GM19467 (cell line): ENCODE measurements at regions not wholly inside any gene's neighbourhood (a gene's known extent, or its start where the extent isn't known, plus 50 kb on each side); places are given as distances from the start of the nearest gene placed in this dataset.

Source experiments
- ATAC-seq: cut with Tn5 transposase; IDR thresholded peaks from one replicate; pipeline ENCODE4 v1.9.1; 2021; ENCODE audit warnings: mild to moderate bottlenecking, moderate library complexity; ENCODE audit not compliant: unreplicated experiment

DNA sequence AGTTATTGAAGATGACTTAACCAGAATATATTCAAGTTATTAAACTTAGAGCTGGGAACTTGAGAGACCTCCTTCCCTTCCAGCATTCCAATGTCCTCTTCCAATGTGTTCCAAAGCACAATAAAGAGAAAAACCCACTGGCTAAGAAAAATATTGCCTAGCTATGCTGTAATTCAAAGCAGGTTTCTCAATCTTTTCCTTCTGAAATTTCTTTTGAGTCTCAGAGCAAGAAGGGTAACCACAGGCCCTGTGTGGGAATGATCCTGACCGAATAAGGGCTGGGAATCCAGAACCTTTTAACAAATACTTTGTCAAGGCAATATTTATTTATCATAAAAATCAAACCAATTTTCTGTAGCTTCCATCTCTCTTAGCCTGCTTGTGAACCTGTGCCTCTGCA is 150.7 kb upstream of the SFRP2 start:
- no peak for ATAC-seq

DNA sequence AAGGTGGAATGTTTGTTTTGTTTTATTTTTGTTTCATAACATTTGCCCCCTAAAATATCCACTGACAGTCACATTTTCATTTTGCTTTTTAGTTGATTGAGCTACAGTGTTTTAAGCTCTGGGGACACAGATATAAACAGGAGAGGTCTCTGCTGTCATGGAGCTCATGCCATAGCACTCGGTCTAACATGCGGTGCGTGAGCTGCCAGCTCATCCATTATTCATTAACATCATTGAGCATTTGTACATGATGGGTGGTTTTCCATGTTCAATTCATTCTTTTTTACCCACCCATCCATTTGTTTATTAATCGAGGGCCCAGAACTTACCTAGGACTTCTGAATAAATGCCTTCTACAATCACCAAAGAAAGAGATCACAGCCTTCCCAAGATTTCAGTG is 150.1 kb upstream of the SFRP2 start:
- ATAC-seq: no peak

GRCh38 chr4:153937289-153937688 is 148.4 kb upstream of the SFRP2 start:
- no peak for ATAC-seq

DNA sequence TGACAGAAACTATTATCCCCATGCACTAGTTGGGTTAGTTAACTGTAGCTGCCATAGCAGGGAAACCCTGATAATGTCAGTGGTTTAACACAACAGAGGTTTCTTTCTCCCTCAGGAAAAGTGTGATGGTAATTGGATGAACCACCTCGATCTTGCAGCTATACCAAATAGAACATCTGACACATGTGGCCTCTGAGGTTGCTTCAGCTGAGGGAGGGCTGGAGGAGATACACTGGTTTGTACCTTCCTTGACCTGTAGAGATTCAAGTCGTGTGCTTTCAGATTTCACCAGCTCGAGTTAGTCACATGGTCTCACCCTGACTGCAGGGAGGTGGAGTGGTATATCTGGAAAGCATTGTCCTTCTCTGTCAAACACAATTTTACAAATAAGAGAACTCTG is 147.2 kb upstream of the SFRP2 start:
- ATAC-seq: no peak

DNA sequence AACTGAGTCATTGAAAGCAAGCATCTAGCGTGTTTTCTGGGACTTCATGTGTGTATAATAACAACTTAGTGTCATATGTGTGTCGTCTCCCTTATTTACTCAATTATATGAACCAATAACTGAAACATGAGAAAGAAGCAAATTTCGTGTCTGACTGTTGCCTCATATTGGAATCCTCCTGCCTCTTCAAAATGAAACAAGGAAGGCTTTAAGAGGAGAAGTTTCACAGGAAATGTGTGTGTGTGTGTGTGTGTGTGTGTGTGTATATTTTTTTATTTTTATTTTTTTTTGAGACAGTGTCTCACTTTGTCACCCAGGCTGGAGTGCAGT is 145.8 kb upstream of the SFRP2 start:
- ATAC-seq: no peak

GRCh38 chr4:153933915-153934687 is 145.2 kb upstream of the SFRP2 start:
- ATAC-seq: no peak

DNA sequence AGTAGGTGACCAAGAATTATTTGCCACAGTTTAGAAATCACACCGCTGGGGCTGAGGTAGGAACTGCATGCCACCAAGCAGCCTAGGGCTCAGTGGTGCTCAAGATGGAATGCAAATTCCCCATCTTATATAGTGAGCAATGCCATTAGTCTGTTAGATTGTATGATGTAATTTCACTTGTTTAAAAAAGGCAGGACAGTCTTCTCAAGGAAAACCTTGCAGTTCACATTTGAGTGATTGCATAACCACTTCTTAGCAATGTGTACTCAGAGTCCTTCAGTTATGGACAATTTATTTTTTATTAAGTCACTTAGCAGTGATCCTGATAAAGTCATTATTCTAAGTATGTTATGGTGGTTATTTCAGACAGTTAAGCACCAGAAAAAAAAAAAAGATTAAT is 142.9 kb upstream of the SFRP2 start:
- ATAC-seq: no peak

GRCh38 chr4:153929675-153930074 is 140.8 kb upstream of the SFRP2 start:
- ATAC-seq: no peak

- no peak for ATAC-seq
Measured at GRCh38 chr4:153927451-153927850, 138.6 kb upstream of the SFRP2 start.

- no peak for ATAC-seq
Measured at GRCh38 chr4:153922148-153922547, 133.3 kb upstream of the SFRP2 start.

DNA sequence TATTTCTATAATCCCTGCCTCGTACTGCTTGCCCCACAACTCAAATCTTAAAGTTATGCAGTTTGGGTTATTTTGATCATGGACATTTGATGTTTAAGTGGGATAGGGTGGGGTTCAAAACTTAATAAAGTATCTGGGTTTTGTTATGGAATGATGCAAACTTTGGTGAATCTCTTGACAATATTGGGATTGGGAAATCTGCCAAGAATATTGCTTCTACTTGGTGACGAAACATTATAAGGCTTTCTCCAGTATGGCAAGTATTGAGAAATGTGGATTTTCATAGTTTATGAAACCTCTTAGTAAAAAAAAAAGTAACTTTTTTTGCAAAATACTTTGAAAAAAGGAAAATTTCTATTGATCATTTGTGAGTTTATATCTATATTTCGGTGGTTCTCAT is 130.8 kb upstream of the SFRP2 start:
- ATAC-seq: no peak

DNA sequence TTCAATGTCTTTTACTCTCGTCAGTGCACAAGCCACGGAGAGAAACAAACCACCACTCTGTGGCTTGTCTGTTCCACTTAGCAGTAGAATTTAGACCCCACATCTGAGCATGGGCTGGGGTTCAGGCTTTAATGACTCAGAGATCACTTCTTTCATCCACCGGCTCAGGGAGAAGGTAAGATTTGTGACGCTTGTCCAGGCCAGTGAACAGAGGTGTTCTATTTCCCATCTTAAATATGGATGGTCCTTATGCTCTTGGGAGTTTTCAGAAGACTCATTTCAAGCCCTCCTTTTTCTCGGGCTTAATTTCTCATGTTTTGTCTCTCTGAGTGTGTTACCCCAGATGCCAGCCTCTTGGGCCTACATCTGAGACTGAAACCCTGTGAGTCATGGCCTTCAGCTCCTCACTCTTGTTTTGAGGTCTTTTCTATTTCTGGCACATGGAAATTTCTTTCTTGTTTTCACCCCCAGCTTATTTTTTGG is 127.4 kb upstream of the SFRP2 start:
- ATAC-seq: peak; percentile 93

- no peak for ATAC-seq
Measured at GRCh38 chr4:153912301-153912700, 123.4 kb upstream of the SFRP2 start.

GRCh38 chr4:153909672-153910071 is 120.8 kb upstream of the SFRP2 start:
- ATAC-seq: no peak

DNA sequence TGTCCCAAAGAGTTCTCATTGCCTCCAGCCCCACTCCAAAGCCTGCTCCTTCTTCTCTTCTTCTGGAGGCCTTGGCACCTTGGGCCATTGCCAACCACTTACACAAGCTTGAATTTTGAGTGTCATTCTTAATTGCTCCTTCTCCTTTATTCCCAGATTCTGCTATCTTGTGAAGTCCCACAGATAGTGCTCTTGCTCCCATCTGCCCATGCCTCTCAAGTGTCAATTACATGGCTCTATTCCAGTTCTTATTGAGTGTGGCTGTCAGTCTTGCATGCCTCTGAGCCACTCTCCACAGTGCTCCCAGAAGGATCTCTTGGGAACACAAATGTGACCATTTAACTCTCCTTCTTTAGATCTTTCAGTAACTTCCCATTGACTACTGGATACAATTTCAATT is 117.3 kb upstream of the SFRP2 start:
- no peak for ATAC-seq

DNA sequence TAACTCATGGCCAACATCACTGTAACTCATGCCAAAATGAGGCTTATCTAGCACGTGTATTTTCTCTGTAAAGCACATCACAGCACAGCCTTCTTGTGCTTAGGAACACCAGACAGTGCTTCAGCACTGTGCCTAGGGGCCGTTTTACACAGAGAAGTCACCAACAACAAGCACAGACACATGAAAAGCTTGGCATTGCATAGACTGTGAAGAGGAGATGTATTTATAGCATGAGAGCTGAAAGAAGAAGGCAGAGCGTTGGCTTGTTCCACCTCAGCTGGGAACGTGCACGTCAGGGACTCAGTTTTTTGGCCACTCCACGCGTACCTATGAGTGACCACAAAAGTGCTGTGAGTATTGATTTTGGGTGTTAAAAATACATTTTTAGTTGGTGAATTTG is 116.3 kb upstream of the SFRP2 start:
- ATAC-seq: no peak

- ATAC-seq: no peak
Measured at GRCh38 chr4:153904011-153904410, 115.1 kb upstream of the SFRP2 start.

GRCh38 chr4:153901220-153901619 is 112.3 kb upstream of the SFRP2 start:
- ATAC-seq: no peak

DNA sequence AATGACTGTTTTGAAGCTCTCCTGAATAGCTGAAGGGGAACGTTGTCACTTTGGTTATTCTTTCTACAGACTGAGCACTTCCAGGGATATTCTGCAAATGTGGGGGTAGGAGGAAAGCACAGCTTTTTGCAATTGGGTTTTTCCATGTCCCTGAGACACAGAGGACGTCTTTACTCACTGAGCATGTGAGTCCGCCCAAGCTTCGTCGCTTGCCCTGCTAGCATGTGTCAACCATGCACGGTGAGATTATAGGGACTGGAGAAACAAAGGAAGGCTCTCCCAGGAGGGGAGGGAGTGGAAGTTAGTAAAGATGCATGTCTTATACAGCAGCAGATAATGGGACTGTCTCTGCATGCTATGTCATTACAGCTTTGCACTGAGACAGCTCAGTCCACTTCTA is 111.5 kb upstream of the SFRP2 start:
- ATAC-seq: no peak

- ATAC-seq: no peak
Measured at GRCh38 chr4:153890761-153891160, 101.9 kb upstream of the SFRP2 start.

DNA sequence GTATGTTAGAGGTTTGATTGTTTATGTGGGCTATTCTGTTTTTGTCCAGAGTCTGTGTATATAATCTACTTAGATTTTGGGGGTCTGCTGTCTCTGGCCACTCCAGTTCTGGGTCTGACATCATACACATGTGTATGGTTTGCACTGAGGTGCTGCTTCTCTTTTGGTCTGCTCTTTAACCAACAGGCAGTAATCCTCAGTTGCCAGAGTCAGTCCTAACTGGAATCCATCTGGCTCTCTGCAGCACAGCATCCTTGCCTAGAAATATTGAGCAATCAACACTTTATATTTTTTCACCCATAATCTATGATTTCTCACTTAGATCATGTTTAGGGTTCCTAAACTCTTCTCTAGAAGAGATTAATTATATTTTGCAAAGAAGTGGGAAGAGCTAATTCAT is 98.3 kb upstream of the SFRP2 start:
- ATAC-seq: no peak

- ATAC-seq: no peak
Measured at GRCh38 chr4:153884325-153884724, 95.4 kb upstream of the SFRP2 start.

DNA sequence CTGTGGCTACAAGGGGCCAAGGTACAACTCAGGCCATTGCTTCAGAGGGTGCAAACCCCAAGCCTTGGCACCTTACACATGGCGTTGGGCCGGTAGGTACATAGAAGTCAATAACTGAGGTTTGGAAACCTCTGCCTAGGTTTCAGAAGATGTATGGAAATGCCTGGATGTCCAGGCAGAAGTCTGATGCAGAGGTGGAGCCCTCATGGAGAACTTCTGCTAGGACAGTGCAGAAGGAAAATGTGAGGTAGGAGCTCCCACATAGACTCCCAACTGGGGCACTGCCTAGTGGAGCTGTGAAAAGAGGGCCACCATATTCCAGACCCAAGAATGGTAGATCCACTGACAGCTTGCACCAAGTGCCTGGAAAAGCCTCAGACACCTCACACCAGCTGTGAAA is 92.1 kb upstream of the SFRP2 start:
- no peak for ATAC-seq
